GM12872 (cell line): ENCODE measurements at regions not wholly inside any gene's neighbourhood (a gene's known extent, or its start where the extent isn't known, plus 50 kb on each side); places are given as distances from the start of the nearest gene placed in this dataset.

Source experiments
- TF ChIP-seq, protein P1 (sequence below): IDR thresholded peaks from 3 replicates; pipeline ENCODE4 v1.5.1; 2011; ENCODE audit warnings: low read depth, mild to moderate bottlenecking, low read length, moderate library complexity; ENCODE audit not compliant: insufficient read depth

- TF ChIP-seq, protein P1, sequence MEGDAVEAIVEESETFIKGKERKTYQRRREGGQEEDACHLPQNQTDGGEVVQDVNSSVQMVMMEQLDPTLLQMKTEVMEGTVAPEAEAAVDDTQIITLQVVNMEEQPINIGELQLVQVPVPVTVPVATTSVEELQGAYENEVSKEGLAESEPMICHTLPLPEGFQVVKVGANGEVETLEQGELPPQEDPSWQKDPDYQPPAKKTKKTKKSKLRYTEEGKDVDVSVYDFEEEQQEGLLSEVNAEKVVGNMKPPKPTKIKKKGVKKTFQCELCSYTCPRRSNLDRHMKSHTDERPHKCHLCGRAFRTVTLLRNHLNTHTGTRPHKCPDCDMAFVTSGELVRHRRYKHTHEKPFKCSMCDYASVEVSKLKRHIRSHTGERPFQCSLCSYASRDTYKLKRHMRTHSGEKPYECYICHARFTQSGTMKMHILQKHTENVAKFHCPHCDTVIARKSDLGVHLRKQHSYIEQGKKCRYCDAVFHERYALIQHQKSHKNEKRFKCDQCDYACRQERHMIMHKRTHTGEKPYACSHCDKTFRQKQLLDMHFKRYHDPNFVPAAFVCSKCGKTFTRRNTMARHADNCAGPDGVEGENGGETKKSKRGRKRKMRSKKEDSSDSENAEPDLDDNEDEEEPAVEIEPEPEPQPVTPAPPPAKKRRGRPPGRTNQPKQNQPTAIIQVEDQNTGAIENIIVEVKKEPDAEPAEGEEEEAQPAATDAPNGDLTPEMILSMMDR: no peak
Measured at GRCh38 chr2:49291619-49292018, 137.3 kb upstream of the FSHR start.

GRCh38 chr2:49289711-49290110 lies 135.4 kb upstream of the FSHR start:
- TF ChIP-seq, protein P1: no peak

DNA sequence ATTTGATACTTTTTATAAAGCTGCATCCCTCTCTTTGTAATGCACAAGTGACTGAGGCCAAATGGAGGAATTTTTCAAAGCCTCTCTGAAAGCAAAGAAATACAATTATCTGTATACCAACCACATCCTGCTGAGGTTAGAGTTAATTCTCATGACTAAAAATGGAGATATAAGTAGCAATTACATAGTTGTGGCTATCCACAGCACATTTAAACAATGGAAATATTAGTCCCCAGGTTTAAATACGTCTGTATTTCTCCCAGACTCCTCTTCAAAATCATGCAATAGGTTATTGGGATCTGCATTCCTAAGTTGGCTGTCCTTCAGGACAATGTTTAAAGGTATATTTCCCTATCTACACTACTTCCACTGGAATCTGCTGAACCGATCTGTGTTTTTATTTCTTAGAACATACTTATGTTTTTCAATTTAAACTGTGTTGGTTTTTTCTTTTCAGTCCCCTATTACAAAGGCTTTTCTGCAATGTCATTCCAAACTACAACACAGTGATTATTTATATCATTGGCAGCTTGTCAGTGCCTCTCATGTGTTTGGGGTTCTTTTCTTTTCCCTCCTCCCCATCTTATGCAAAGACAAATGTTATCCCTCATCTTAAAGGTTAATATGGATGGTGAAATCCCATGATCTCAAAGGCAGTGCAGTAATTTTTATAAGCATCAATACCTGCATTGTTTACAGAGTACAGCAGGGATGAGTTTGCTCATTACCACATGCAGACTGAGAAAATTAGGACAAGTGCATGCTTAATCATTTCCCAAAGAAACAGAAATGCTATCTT lies 134.8 kb upstream of the FSHR start:
- TF ChIP-seq, protein P1: no peak

DNA sequence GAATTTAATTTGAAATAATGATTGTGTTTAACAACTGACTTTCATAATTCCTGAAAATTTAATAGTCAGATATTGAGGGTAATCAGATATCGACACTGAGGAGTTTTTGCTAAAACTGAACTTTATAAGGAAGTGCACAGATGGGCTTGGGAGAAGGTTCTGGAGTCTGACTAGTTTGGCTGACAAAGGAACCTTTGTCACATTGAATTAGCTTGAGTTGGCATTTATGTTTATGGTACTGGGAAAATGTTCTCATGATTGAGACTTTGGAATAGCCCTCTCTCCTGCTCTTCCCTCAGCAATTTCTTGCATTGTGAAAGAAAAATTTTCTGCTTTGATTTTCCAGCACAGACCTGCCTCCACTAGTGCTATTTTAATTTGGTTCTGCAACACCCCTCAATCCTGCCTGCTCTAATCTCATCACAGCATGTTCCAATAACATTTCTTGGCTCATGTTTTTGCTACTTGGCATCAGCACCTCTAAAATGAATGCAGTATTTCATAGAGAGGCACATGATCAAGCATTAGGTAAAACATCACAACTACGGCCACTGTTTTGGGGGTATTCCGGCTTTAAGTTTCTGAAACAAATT lies 133.9 kb upstream of the FSHR start:
- TF ChIP-seq, protein P1: no peak

DNA sequence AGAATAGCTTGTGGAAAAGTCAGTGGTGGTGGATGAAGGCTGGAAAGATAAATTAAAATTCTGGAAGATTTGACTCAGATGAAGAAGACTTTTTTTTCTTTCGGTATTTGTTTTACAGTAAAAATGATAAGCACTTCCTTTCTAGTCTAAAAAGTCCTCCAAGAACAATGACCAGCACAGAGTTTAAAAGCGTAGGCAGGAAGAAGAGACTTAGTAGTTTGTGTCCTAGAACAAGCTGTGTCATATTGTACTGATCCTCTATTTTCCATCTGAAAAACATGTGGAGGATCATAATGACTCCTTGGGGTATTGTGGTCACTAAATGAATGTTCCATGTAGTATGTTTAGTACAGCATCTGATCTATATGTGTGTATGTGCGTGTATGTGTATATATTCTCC lies 132.4 kb upstream of the FSHR start:
- TF ChIP-seq, protein P1: no peak

DNA sequence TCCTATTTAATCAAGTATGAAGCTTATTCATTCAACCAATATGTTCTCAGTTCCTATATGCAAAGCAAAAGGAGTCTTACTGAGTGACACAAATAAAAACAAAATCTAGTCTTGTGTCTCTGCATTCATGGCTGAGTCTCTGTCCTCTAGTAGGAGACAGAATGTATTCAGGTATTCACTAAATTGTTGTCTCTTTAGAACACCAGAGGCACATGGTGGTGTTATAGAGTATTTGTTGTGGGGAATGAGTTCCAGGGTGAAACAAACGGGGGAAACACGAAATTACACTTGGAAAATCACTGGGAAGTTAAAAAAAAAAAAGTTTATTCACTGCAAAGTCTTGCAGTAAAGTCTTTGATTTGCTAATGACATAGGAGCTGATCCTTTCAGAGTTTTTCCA lies 131.7 kb upstream of the FSHR start:
- TF ChIP-seq, protein P1: no peak

DNA sequence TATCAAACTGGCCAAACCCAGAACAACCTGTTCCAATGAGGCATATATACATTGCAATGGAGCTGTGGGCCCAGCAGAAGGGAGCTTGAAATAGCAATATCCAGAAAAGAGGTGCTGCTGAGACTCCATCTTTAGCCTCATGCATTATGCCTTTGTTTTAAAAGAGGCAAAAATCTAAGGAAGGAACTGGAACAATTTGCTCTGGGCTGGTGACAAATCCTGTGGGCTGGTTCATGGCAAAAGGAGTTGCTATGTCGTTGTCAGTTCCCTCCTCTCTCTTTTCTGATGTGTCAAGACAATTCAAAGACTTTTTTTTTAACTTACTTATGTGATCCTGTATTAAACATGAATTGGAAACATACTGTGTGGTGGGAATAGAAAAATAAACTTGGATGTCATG lies 124.2 kb upstream of the FSHR start:
- TF ChIP-seq, protein P1: no peak
